HTR-8/SVneo (cell line): ENCODE measurements at regions not wholly inside any gene's neighbourhood (a gene's known extent, or its start where the extent isn't known, plus 50 kb on each side); places are given as distances from the start of the nearest gene placed in this dataset.
"Not testable (repeated sequence)": the region's sequence is repeated elsewhere in the genome, so short reads cannot be mapped to it uniquely, and the experiment has no call there.

Experiments used
- DNase-seq: peaks from one replicate; pipeline ENCODE4 v3.0.0; 2011; ENCODE audit warnings: low spot score, mixed read lengths; ENCODE audit not compliant: insufficient read length
- FAIRE-seq: peaks from 2 replicates; lab custom pipeline; 2011; peaks lifted over from hg19 to GRCh38; lab: Jason Lieb, UNC

DNA sequence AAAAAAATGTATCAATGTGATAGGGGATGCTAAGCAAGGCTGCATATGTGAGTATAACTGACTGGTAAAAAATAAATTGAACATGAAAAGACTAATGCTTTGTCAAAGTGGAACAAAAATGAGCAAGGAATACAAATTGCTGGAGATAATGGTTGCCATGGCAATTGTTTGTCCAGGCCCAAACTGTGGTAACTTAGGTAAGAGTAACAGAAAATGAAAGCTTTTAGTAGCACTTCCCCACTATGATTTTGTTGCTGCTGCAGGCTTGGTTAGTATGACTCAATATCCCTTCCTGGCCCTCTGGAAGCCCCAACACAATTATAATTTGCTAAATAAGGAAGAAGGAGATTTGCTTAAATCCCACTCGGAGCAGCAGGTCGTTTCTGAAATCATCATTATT lies 577.1 kb downstream of the DOK5 start:
- no peak for FAIRE-seq
- DNase-seq = no peak

DNA sequence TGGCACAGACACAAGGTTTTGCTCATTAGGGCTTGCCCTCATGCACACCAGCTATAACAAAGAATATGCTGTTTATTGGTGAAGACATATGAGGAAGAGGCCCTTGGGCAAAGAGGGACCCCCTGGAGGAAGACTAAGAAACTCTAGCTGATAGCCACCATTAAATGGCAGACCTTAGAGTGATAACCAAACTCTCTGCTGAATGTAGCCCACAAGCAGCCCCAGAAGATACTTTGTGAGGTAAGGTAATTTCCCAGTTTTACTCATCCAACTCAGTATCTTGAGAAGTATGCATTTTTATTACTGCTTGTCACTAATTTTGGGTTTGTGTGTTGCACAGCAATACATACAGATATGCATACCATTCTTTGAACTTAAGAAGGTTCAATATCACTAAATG lies 563.3 kb downstream of the DOK5 start:
- FAIRE-seq = no peak
- DNase-seq = no peak

DNA sequence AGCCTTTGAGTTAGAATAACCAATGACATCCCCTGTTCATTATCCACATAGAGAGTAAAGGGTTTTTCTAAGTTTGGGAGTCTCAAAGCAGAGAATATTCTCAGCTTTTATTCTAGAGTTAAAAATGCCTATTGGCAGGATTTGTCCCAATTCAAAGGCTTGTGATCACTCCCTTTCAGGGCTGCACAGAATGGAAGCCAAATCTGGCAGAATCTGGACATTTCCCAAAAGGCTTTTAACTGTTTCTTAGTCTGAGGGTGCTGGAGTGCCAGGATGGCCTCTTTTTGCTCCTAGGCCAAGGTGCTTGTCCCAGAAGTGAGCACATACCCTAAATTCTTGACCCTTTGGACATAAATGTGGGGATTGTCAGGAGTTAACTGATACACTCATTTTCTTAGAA lies 556.6 kb downstream of the DOK5 start:
- no peak for DNase-seq
- no peak for FAIRE-seq

DNA sequence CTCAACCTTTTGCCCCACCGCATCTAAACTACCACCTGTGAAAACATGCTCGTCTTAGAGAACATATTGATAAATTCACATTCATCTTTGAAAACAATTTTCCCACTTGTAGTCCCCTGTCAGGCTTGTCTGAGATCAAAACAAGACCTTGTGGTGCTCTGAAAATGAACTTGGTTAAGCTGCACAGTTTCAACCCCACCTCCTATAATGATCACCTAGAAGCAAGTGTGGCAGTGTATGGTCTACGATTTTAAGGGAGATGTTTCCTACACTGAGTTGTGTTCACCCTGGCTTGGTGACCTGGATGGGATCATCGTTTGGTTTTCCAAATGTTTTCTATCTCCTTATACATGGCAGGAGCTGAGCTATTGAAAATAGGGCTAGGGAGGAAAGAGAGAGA lies 539.4 kb downstream of the DOK5 start:
- DNase-seq = no peak
- peak; percentile 77 for FAIRE-seq

DNA sequence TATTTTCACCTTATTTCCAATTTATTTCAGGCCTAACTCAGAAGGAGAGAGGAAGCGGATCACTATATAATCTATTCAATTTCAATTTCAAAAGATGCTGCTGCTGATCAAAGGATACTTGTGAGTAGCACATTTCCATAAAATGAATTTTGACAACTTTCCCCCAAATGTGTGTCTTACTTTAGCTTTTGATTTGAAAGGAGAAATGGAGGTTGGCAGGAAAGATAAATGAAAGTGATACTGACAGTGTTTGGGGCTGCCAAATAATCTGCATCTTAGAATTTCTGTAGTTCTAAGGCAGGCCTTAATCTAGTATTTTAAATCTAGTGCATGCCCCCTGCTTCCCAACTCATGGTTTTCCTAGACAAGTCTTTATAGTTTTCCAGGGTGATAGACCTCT lies 535.4 kb downstream of the DOK5 start:
- FAIRE-seq (no peak), DNase-seq (no peak)

DNA sequence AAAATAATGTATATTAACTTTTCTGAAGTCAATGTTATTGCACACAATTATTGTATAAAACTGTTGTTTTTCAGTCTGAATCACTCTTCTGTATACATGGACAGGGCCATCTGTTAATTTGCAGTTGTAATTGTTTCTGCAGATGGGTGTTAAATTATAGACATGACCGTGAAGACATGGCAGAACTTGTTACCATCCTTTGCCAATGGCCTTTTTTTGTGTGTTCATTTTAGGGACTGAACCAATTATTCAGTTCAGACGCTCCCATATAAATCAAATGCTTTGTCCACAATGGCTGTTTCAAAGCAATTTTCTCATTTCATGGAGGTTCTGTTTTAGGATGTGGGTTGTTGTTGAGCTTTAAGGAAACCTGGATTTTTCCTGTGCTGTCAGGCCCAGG lies 533.7 kb downstream of the DOK5 start:
- no peak for FAIRE-seq
- DNase-seq = no peak

DNA sequence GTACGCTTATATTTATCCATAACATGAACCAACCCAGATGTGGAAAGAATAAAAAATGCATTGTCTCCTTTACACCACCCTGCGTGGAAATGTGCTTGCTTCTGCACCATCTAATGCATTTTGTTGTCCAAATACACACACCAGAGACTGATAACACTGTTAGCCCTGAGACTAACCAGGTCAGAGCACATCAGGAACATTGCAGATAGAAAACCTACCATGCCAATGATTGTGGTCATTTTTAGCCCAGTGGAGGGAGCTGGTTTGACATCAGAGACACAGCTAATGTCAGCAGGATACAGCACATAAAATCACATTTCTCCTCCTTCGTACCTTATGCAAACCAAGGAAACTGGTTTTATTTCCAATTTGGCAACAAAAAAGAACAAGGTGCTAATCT lies 528.7 kb downstream of the DOK5 start:
- peak; percentile 38 for FAIRE-seq
- DNase-seq = no peak

DNA sequence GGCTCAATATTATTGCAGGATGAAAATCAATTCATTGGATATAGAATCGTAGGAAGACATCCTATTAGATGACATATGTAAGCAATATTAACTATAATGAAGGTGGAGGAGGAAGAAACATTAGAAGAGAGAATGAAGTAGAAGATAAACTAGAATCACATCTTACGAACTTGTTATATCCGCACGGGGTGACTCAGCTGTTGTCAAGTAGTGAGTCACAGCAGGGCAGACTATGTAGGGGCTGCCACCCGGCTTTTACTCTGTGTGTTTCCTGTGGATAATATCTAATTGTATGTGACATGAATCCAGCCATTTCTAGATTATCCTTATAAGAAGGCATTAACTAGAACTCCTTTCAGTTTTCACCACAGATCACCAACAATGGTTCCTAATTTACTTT lies 520.2 kb downstream of the DOK5 start:
- FAIRE-seq (no peak), DNase-seq (no peak)

DNA sequence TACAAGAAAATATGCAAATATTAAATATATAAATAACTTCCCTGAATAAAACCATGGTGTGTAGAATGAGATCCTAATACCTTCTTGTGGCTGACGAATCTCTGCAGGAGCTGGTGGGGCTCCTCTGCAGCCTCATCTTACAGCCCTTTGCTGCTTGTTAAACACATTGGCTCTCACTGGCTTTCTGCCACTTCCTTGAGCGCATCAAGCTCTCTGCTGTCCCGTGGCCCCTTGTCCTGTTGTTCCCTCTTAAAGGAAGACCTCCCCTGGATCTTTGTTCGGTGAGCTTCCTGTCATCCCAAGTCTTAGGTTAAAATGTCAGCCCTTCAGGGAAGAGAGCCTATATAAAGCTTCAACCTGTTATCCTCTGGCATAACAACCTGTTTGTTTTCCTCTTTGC lies 519.6 kb downstream of the DOK5 start:
- DNase-seq (no peak), FAIRE-seq (no peak)

DNA sequence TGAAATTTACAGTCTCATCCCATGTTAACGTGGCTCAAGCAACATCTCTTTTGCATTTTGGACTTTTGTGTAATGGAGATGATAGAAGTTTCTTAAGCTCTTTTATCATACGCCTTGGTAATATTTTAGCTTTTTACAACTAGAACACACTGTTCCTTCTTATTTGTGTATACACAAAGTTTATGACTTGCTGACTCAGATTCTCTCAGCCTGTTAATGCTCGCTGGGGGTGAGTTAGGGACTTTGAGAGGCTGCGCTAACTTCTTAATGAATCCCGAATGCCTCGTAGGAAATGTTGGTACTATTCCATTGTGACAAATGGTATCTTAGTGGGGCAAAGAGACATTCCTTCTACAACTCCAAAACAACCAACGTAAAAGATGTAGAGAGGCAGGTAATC lies 509.7 kb downstream of the DOK5 start:
- FAIRE-seq (no peak), DNase-seq (no peak)

DNA sequence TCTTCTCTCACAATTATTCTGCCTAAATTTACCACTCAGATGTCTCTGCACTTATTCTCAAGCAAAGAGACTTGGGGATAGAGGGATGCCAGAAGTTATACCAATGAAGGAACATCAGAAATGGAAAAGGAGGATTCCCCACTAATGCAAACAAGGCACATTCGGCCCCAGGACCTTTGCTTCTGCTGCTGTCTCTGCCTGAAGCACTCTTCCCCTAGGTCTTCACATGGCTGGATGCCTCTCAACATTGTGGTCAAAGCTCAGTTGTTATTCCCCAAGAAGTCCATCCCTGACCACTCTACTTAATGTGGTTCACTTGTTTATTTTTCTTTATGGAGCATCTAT lies 508.7 kb downstream of the DOK5 start:
- DNase-seq (no peak), FAIRE-seq (no peak)

DNA sequence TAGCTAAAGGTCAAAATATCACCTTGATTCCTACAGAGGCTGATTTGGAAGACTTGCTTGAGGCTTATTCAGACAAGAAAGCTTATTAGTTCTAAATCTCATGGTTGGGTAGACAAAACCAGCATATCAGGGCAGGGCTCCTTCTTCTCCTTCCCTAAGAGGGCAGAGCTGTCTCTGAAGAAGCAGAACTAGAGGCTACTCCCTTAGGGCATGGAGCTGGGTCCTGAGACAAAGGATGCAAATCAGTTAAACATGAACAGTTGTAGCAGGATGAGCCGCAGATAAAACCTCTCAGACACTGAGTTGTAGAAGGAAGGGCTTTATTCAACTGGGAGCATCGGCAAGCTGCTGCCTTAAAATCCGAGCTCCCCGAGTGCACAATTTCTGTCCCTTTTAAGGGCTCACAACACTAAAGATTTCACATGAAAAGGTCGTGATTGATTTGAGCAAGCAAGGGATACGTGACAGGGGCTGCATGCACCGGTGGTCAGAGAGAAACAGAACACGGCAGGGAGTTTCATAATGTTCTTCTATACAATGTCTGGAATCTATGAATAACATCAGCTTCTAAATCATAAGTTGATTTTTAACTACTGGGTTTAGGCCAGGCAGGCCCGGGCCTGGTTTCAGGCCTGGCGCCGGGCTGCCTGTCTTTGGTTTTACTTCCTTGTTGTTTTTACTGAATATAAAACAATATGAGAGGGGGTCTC lies 508.2 kb downstream of the DOK5 start:
- FAIRE-seq, DNase-seq: not testable (repeated sequence)

DNA sequence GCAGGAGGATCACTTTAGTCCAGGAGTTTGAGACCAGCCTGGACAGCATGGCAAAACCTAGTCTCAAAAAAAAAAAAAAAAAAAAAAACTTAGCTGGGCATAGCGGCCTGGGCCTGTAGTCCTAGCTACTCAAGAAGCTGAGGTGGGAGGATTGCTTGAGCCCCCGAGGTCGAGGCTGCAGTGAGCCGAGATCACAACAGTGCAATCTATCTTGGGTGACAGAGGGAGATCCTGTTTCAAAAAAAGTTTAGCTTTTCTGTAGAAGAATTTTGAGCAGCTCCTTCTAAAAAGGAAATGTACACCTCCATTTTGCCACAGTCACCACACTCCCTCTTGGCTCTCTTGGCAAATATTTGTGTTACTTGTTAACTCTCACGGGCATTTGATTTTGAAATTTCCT lies 505.8 kb downstream of the DOK5 start:
- FAIRE-seq (no peak), DNase-seq (no peak)

DNA sequence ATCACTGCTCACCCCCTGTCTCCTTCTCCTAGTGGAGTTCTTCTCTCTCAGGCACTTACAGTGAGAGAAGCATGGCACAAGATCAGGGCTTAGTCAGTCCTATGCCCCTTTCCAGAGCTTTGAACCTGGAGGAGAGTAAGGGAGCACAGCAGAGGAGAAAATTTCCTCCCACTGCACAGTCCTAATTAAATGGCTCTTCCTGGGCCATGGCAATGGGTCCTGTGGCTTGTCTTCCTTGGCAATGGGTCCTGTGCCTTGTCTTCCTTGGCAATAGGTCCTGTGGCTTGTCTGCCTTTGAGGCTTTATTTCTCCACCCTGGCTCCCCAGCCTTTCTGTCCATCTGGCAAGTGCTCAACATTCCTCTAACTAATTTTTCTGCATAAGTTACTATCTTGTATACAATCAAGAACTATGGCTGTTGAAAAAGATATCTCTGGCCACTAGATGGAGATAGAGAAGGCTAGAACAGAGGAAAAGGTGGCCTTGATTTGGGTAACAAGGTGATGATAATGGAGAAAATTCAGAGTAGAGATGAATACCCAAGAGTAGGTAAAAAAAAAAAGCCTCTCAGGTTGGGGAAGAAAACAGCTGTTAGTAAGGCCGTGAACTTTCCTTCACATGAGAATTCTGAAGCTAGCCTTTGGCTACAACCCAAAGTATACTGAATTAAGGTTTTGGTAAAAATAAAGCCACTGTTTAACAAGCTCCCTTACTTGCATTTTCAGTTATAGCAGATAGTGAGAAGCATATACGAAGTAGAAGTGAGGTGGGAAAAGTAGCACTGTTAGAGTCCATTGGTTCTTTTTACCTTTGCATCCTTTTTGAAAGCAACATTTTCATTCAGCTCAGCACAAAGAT lies 504.9 kb downstream of the DOK5 start:
- DNase-seq = no peak
- no peak for FAIRE-seq

DNA sequence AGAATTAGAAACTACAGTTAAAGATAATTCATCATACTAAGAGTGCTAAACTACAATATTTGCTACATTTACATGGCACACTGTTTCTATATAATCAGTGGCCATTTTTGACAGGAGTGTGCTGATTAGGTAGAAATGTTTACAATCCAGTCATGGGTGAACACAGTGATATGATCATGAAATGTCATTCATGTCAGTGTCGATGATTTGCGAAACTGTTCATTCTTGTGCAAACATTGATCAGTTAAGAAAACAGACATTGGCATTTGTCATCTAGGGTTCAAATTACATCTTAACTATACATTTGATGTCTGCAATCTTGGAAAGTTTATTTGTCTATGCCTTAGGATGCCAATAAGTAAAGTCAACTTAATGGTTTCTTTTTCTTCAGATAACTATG lies 474.9 kb downstream of the DOK5 start:
- DNase-seq = no peak
- peak; percentile 97 for FAIRE-seq

DNA sequence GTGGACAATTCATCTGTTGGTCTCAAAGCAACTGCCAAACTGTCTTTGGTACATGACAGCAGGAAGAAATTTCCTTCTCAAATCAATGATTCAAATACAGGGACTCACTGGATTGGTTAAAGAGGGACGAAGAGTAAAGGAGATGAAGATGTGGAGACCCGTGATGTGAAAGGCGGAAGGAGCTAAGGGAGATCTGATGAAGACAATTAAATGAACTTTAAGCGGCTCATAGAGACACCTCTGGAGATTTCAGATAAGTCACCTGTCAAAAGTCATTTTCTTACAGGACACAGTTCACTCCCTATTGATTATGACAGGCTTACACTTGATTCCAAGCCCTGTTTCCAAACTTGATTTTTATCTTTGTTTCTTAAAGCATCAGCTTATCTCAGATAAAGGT lies 466.3 kb downstream of the DOK5 start:
- DNase-seq (no peak), FAIRE-seq (no peak)

DNA sequence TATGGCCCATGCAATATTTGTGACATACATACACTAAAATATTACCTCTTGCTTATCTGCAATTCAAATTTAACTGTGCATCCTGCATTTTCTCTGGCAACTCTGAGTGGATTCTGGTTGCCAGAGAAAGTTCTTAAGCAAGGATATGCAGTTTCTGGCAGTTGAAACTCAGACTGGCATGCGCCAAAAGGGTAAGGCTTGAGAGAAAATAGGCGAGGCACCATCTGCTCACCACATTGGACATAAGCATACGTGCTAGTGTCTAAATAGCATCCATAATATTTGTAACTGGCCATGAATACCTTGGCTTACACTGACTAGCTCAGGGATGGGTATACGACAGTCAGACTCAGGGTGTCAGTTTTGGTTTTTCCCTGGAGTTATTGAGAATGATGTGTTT lies 465.1 kb downstream of the DOK5 start:
- no peak for DNase-seq
- peak; percentile 81 for FAIRE-seq

DNA sequence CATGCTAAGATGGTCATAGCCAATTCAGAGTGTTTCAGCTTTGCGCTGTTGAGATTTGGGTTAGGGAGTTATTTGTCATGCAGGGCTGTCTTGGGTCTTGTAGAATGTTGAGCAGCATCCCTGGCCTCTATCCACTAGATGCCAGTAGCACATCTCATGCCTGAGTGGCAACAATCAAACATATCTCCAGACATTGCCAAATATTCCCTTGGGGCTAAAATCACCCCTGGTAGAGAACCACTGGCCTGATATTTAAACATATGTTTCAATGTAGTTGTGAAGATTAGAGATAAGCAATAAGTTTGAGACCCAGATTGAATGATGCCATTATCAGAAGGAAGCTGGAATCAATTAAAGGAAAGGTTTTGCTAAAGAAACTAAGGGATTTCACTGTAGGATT lies 463.3 kb downstream of the DOK5 start:
- peak; percentile 42 for FAIRE-seq
- DNase-seq = no peak

DNA sequence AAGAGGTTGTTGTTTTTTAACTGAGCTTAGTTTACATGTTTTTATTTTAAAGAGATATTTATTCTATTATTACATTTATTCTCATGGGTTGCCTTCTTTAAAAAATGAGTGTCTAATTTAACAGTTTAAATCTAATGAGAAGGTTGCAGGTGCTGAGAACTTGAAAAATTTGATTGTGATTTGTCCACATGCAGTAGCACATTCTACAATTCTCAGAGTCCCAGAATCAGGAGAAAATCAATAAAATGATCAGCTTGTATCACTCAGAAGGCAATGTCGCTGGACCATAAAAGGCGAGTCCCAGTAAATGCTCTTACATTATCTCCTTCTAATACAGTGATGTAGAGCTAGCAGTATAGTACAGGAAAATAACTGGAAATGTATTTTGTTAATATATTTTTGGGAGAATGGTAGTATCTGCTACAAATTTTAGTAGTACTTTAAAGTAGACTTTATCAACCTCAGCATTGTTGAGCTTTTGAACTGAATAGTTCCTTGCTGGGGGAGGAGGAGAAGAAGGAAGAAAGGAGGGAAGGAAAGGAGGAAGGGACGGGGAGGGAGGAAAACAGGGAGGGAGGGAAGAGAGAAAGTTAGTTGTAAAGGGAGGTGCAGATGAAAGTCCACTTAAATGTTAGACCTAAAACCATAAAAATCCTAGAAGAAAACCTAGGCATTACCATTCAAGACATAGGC lies 458.0 kb downstream of the DOK5 start:
- no peak for FAIRE-seq
- no peak for DNase-seq

DNA sequence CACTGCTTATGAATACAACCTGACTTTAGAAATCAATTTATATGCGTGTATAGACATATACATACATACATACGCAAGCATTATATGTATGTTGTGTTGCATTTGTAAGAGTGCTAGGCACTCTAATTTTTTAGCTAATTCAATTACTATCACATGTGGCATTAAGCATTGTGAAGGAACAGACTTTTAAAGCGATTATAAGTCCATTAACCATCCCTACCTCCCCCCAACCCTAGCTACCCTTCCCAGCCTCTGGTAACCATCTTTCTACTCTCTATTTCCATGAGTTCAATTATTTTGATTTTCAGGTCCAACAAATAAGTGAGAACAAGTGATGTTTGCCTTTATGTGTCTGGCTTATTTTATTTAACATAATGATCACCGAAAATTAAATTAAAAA lies 453.8 kb downstream of the DOK5 start:
- FAIRE-seq = peak; percentile 28
- no peak for DNase-seq

DNA sequence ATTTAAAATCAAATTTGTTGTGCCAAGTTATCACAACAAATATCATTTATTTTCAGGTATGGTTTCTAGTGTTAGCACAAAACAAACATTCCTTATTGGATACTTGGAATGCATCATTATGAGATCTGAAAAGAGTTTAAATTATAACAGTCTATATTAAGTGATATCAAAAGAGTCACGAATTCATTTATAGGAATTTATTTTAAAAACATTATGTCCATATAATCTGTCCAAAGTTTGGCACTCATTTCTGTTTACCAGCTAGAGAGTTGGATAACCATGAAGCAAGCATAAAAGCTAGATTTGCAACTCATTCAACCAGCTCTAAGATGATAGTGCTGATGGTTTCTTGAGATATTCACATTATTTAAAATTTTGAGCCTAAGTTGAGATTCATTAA lies 453.2 kb downstream of the DOK5 start:
- DNase-seq = no peak
- no peak for FAIRE-seq
